ENCODE measurements at regions not wholly inside any gene's neighbourhood (a gene's known extent, or its start where the extent isn't known, plus 50 kb on each side); places are given as distances from the start of the nearest gene placed in this dataset.

GRCh38 chr13:89951341-89951740, 1396.1 kb upstream of the MIR17HG start:
- Histone ChIP-seq H3K4me1 (ENCODE audit: control insufficient read depth in 3 of 3, insufficient read depth in 2 of 3, low read depth in 1 of 3, low read length in 2 of 3) (no peaks in the 10 kb centered on the region), H3K9me3 (ENCODE audit: control insufficient read depth in 2 of 2, insufficient read depth in 1 of 2, low read depth in 1 of 2, low read length in 1 of 2) (no peaks in the 10 kb centered on the region), H3K27ac (ENCODE audit: low read depth in 1 of 3, low read length in 2 of 3) (no peak overlapping the region), H3K36me3 (ENCODE audit: control insufficient read depth in 3 of 3, insufficient read depth in 2 of 3, low read depth in 1 of 3, low read length in 3 of 3) (no peaks in the 10 kb centered on the region), H3K27me3 (ENCODE audit: control insufficient read depth in 3 of 3, insufficient read depth in 3 of 3, low read length in 3 of 3) (no peaks in the 10 kb centered on the region), H3K4me3 (ENCODE audit: low read depth in 1 of 3, low read length in 3 of 3) (no peak overlapping the region)
- FAIRE-seq (no peak), DNase-seq (no peak)
- WGBS, 3 donors = 80 to 85% (median 80%) methylated on average over 3 of the region's 3 CpGs

- Histone ChIP-seq H3K9me3 (ENCODE audit: control insufficient read depth in 2 of 2, insufficient read depth in 1 of 2, low read depth in 1 of 2, low read length in 1 of 2) (no peaks in the 10 kb centered on the region), H3K4me3 (ENCODE audit: low read depth in 1 of 3, low read length in 3 of 3) (no peak overlapping the region), H3K4me1 (ENCODE audit: control insufficient read depth in 3 of 3, insufficient read depth in 2 of 3, low read depth in 1 of 3, low read length in 2 of 3) (no peaks in the 10 kb centered on the region), H3K36me3 (ENCODE audit: control insufficient read depth in 3 of 3, insufficient read depth in 2 of 3, low read depth in 1 of 3, low read length in 3 of 3) (no peaks in the 10 kb centered on the region), H3K27ac (ENCODE audit: low read depth in 1 of 3, low read length in 2 of 3) (no peak overlapping the region), H3K27me3 (ENCODE audit: control insufficient read depth in 3 of 3, insufficient read depth in 3 of 3, low read length in 3 of 3) (no peaks in the 10 kb centered on the region)
- no peak for DNase-seq
- no peak for FAIRE-seq
- WGBS, 3 donors = 80 to 84% (median 82%) methylated on average over 3 of the region's 3 CpGs
Observed at GRCh38 chr13:89953581-89953980, 1393.9 kb upstream of the MIR17HG start.

DNA sequence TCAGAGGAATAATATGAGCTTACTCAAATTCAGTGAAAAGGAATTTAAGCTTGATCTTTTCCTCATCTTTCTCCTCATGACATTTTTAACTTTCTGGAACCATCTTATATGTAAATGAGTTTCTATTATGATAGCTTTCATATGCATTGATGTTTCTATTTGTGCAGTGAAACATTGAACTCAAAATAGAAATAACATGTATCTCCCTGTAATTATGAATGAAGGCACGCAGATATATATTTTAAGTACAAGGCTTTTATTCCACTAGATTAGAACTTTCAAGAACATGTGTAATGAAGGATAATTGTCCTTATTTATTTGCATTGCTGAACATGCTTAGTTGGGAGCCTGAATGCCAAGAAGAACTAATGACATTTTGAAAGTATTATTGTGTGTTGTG, 1391.7 kb upstream of the MIR17HG start:
- H3K36me3 ChIP-seq (ENCODE audit: control insufficient read depth in 3 of 3, insufficient read depth in 2 of 3, low read depth in 1 of 3, low read length in 3 of 3) = no peaks in the 10 kb centered on the region
- 87 to 96% (median 90%) methylated on average over 1 of the region's 1 CpG for WGBS, 3 donors
- FAIRE-seq = no peak
- H3K4me3 ChIP-seq (ENCODE audit: low read depth in 1 of 3, low read length in 3 of 3) = no peak overlapping the region
- H3K27ac ChIP-seq (ENCODE audit: low read depth in 1 of 3, low read length in 2 of 3) = no peak overlapping the region
- no peaks in the 10 kb centered on the region for H3K9me3 ChIP-seq (ENCODE audit: control insufficient read depth in 2 of 2, insufficient read depth in 1 of 2, low read depth in 1 of 2, low read length in 1 of 2)
- no peak for DNase-seq
- no peaks in the 10 kb centered on the region for H3K27me3 ChIP-seq (ENCODE audit: control insufficient read depth in 3 of 3, insufficient read depth in 3 of 3, low read length in 3 of 3)
- no peaks in the 10 kb centered on the region for H3K4me1 ChIP-seq (ENCODE audit: control insufficient read depth in 3 of 3, insufficient read depth in 2 of 3, low read depth in 1 of 3, low read length in 2 of 3)

- Histone ChIP-seq H3K9me3 (ENCODE audit: control insufficient read depth in 2 of 2, insufficient read depth in 1 of 2, low read depth in 1 of 2, low read length in 1 of 2) (no peaks in the 10 kb centered on the region), H3K4me3 (ENCODE audit: low read depth in 1 of 3, low read length in 3 of 3) (no peak overlapping the region), H3K36me3 (ENCODE audit: control insufficient read depth in 3 of 3, insufficient read depth in 2 of 3, low read depth in 1 of 3, low read length in 3 of 3) (no peaks in the 10 kb centered on the region), H3K27ac (ENCODE audit: low read depth in 1 of 3, low read length in 2 of 3) (no peak overlapping the region), H3K4me1 (ENCODE audit: control insufficient read depth in 3 of 3, insufficient read depth in 2 of 3, low read depth in 1 of 3, low read length in 2 of 3) (no peaks in the 10 kb centered on the region), H3K27me3 (ENCODE audit: control insufficient read depth in 3 of 3, insufficient read depth in 3 of 3, low read length in 3 of 3) (no peaks in the 10 kb centered on the region)
- FAIRE-seq (no peak), DNase-seq (no peak)
- WGBS, 3 donors = 63 to 70% (median 68%) methylated on average over 2 of the region's 2 CpGs
Observed at GRCh38 chr13:89959074-89959473, 1388.4 kb upstream of the MIR17HG start.

DNA sequence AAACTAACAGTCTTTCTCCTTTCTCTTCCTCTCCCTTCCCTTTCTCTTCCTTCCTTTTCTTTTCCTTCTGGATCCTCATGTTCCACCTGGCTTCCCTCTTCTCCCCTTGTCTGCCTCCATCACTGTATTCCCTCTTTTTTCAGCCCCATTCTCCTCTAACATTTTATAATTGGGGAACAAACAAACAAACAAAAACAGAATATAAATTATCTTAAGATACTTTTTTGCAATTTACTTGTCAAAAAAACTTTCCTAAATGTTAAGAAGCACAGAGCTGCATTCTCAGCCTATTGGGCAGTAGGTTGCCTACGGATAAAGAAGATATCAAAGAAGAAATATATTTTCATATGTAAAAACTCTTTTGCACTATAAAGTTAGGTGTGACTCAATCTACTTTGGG, 1382.2 kb upstream of the MIR17HG start:
- Histone ChIP-seq H3K27me3 (ENCODE audit: control insufficient read depth in 3 of 3, insufficient read depth in 3 of 3, low read length in 3 of 3) (no peaks in the 10 kb centered on the region), H3K27ac (ENCODE audit: low read depth in 1 of 3, low read length in 2 of 3) (no peak overlapping the region), H3K9me3 (ENCODE audit: control insufficient read depth in 2 of 2, insufficient read depth in 1 of 2, low read depth in 1 of 2, low read length in 1 of 2) (no peaks in the 10 kb centered on the region), H3K36me3 (ENCODE audit: control insufficient read depth in 3 of 3, insufficient read depth in 2 of 3, low read depth in 1 of 3, low read length in 3 of 3) (no peaks in the 10 kb centered on the region), H3K4me3 (ENCODE audit: low read depth in 1 of 3, low read length in 3 of 3) (no peak overlapping the region), H3K4me1 (ENCODE audit: control insufficient read depth in 3 of 3, insufficient read depth in 2 of 3, low read depth in 1 of 3, low read length in 2 of 3) (no peaks in the 10 kb centered on the region)
- WGBS, 3 donors = 74 to 88% (median 77%) methylated on average over 1 of the region's 1 CpG
- FAIRE-seq (no peak), DNase-seq (no peak)

GRCh38 chr13:89966524-89966923, 1381.0 kb upstream of the MIR17HG start:
- H3K27me3 ChIP-seq (ENCODE audit: control insufficient read depth in 3 of 3, insufficient read depth in 3 of 3, low read length in 3 of 3) = no peaks in the 10 kb centered on the region
- no peak overlapping the region for H3K4me3 ChIP-seq (ENCODE audit: low read depth in 1 of 3, low read length in 3 of 3)
- no peaks in the 10 kb centered on the region for H3K4me1 ChIP-seq (ENCODE audit: control insufficient read depth in 3 of 3, insufficient read depth in 2 of 3, low read depth in 1 of 3, low read length in 2 of 3)
- no peaks in the 10 kb centered on the region for H3K36me3 ChIP-seq (ENCODE audit: control insufficient read depth in 3 of 3, insufficient read depth in 2 of 3, low read depth in 1 of 3, low read length in 3 of 3)
- DNase-seq (no peak), FAIRE-seq (no peak)
- H3K27ac ChIP-seq (ENCODE audit: low read depth in 1 of 3, low read length in 2 of 3) = no peak overlapping the region
- 68 to 77% (median 77%) methylated on average over 5 of the region's 5 CpGs for WGBS, 3 donors
- H3K9me3 ChIP-seq (ENCODE audit: control insufficient read depth in 2 of 2, insufficient read depth in 1 of 2, low read depth in 1 of 2, low read length in 1 of 2) = no peaks in the 10 kb centered on the region

DNA sequence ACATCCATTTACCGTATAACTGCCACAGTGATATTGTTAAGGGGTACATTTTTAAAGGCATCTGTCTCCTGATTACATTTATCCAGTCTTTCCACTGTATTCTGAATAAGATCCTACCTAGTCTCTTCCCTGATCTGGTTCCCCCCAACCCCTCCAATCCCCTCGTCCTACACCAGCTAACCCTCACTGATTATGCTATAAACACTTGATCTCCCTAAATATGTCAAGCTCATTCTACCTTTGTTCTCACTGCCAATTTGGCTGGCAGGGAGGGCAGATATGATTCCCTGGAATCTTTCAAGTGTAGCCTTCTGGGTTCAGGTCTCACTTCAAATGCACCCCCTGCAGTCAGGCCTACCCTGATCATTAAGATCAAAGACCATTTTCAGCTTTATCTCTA, 1379.8 kb upstream of the MIR17HG start:
- no peak for FAIRE-seq
- DNase-seq = no peak
- H3K4me3 ChIP-seq (ENCODE audit: low read depth in 1 of 3, low read length in 3 of 3) = no peak overlapping the region
- WGBS, 3 donors = 59 to 73% (median 64%) methylated on average over 2 of the region's 2 CpGs
- no peak overlapping the region for H3K27ac ChIP-seq (ENCODE audit: low read depth in 1 of 3, low read length in 2 of 3)
- no peaks in the 10 kb centered on the region for H3K36me3 ChIP-seq (ENCODE audit: control insufficient read depth in 3 of 3, insufficient read depth in 2 of 3, low read depth in 1 of 3, low read length in 3 of 3)
- H3K9me3 ChIP-seq (ENCODE audit: control insufficient read depth in 2 of 2, insufficient read depth in 1 of 2, low read depth in 1 of 2, low read length in 1 of 2) = no peaks in the 10 kb centered on the region
- H3K27me3 ChIP-seq (ENCODE audit: control insufficient read depth in 3 of 3, insufficient read depth in 3 of 3, low read length in 3 of 3) = no peaks in the 10 kb centered on the region
- H3K4me1 ChIP-seq (ENCODE audit: control insufficient read depth in 3 of 3, insufficient read depth in 2 of 3, low read depth in 1 of 3, low read length in 2 of 3) = no peaks in the 10 kb centered on the region

DNA sequence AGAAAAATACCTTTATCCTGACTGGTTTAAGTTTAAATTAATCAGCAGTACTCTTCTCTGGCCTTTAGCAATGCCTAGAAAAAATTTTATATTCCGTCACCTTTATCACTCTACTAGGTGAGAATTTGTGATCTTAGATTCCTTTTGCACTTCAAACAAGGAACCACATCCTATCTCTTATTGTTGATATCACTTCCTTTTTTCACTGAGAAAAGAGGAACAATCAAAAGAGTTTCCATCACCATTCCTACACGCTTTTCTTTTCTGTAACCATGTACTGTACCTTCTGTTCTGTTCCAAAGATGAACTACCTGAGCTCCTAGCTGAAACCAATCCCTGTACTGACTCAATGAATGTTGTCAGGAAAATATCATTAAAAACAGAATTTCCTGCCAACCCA, 1379.0 kb upstream of the MIR17HG start:
- no peak overlapping the region for H3K4me3 ChIP-seq (ENCODE audit: low read depth in 1 of 3, low read length in 3 of 3)
- H3K27ac ChIP-seq (ENCODE audit: low read depth in 1 of 3, low read length in 2 of 3) = no peak overlapping the region
- no peak for FAIRE-seq
- no peaks in the 10 kb centered on the region for H3K9me3 ChIP-seq (ENCODE audit: control insufficient read depth in 2 of 2, insufficient read depth in 1 of 2, low read depth in 1 of 2, low read length in 1 of 2)
- 32 to 42% (median 35%) methylated on average over 2 of the region's 2 CpGs for WGBS, 3 donors
- H3K36me3 ChIP-seq (ENCODE audit: control insufficient read depth in 3 of 3, insufficient read depth in 2 of 3, low read depth in 1 of 3, low read length in 3 of 3) = no peaks in the 10 kb centered on the region
- no peaks in the 10 kb centered on the region for H3K27me3 ChIP-seq (ENCODE audit: control insufficient read depth in 3 of 3, insufficient read depth in 3 of 3, low read length in 3 of 3)
- H3K4me1 ChIP-seq (ENCODE audit: control insufficient read depth in 3 of 3, insufficient read depth in 2 of 3, low read depth in 1 of 3, low read length in 2 of 3) = no peaks in the 10 kb centered on the region
- DNase-seq = no peak

- WGBS, 3 donors = 47 to 65% (median 64%) methylated on average over 1 of the region's 1 CpG
- Histone ChIP-seq H3K4me3 (ENCODE audit: low read depth in 1 of 3, low read length in 3 of 3) (no peak overlapping the region), H3K27ac (ENCODE audit: low read depth in 1 of 3, low read length in 2 of 3) (no peak overlapping the region), H3K9me3 (ENCODE audit: control insufficient read depth in 2 of 2, insufficient read depth in 1 of 2, low read depth in 1 of 2, low read length in 1 of 2) (no peaks in the 10 kb centered on the region), H3K27me3 (ENCODE audit: control insufficient read depth in 3 of 3, insufficient read depth in 3 of 3, low read length in 3 of 3) (no peaks in the 10 kb centered on the region), H3K36me3 (ENCODE audit: control insufficient read depth in 3 of 3, insufficient read depth in 2 of 3, low read depth in 1 of 3, low read length in 3 of 3) (no peaks in the 10 kb centered on the region), H3K4me1 (ENCODE audit: control insufficient read depth in 3 of 3, insufficient read depth in 2 of 3, low read depth in 1 of 3, low read length in 2 of 3) (no peaks in the 10 kb centered on the region)
- no peak for FAIRE-seq
- no peak for DNase-seq
Observed at GRCh38 chr13:89970353-89970709, 1377.2 kb upstream of the MIR17HG start.

Data from small intestine (tissue), 7 donors.